ENCODE measurements at regions not wholly inside any gene's neighbourhood (a gene's known extent, or its start where the extent isn't known, plus 50 kb on each side); places are given as distances from the start of the nearest gene placed in this dataset.

DNA sequence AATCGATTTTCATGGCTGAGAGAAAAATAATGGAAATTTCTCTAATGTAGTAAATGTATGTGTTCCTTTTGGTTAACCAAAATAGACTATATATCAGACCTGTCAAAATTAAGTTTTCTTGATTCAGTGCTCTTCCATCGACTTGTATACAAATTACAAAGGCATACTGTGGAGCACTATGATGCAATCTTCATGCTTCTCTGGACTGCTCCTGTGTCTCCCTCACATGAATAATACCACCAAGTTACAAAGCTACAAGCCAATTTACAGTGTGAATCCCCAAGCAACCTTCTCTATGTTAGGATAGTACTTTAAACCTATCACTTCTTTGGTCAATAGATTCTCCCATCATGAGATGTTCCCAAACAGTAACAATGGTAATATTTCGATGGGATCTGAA is 577.9 kb downstream of the PPARGC1A start:
- H3K4me3 ChIP-seq (ENCODE audit: low read depth, low read length): no peak overlapping the region
- TF ChIP-seq, protein P1, sequence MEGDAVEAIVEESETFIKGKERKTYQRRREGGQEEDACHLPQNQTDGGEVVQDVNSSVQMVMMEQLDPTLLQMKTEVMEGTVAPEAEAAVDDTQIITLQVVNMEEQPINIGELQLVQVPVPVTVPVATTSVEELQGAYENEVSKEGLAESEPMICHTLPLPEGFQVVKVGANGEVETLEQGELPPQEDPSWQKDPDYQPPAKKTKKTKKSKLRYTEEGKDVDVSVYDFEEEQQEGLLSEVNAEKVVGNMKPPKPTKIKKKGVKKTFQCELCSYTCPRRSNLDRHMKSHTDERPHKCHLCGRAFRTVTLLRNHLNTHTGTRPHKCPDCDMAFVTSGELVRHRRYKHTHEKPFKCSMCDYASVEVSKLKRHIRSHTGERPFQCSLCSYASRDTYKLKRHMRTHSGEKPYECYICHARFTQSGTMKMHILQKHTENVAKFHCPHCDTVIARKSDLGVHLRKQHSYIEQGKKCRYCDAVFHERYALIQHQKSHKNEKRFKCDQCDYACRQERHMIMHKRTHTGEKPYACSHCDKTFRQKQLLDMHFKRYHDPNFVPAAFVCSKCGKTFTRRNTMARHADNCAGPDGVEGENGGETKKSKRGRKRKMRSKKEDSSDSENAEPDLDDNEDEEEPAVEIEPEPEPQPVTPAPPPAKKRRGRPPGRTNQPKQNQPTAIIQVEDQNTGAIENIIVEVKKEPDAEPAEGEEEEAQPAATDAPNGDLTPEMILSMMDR (IDR thresholded peaks at IDR 0.05; ENCODE audit: low read depth, low read length): no peak

- no peak overlapping the region for H3K4me3 ChIP-seq (ENCODE audit: low read depth, low read length)
- TF ChIP-seq, protein P1 (IDR thresholded peaks at IDR 0.05; ENCODE audit: low read depth, low read length): no peak
These were observed 584.8 kb downstream of the PPARGC1A start for GRCh38 chr4:23305026-23305425.

DNA sequence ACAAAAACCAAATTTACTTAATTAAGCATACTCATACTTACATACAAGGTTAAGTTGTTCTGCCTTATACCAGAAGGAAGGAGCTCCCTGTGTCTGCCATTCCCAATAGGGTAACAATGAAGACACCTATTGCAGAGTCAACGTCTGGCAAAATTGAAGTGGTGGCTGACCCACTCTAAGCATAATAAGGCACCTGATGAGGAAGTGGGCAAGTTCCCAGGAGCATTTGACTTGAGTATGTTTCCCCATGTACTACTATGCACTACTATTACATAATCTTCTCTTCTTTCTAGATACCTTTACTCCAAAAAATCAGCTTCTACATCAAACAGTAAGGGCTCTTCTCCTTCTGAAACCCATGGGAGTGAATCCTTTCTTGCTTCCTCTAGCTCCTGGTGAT is 591.5 kb downstream of the PPARGC1A start:
- TF ChIP-seq, protein P1 (IDR thresholded peaks at IDR 0.05; ENCODE audit: low read depth, low read length): no peak
- no peak overlapping the region for H3K4me3 ChIP-seq (ENCODE audit: low read depth, low read length)

GRCh38 chr4:23297327-23297726 is 592.5 kb downstream of the PPARGC1A start:
- TF ChIP-seq, protein P1 (IDR thresholded peaks at IDR 0.05; ENCODE audit: low read depth, low read length): no peak

GRCh38 chr4:23291139-23291538 is 598.4 kb downstream of the GBA3 start:
- H3K4me3 ChIP-seq (ENCODE audit: low read depth, low read length): no peak overlapping the region

More at GRCh38 chr4:23297327-23297726, 592.5 kb downstream of the PPARGC1A start:
- no peak overlapping the region for H3K4me3 ChIP-seq (ENCODE audit: low read depth, low read length)

GRCh38 chr4:23290656-23291055 is 597.9 kb downstream of the GBA3 start:
- no peak overlapping the region for H3K4me3 ChIP-seq (ENCODE audit: low read depth, low read length)
- TF ChIP-seq, protein P1 (IDR thresholded peaks at IDR 0.05; ENCODE audit: low read depth, low read length): no peak

More at GRCh38 chr4:23291139-23291538, 598.4 kb downstream of the GBA3 start:
- TF ChIP-seq, protein P1 (IDR thresholded peaks at IDR 0.05; ENCODE audit: low read depth, low read length): no peak

GRCh38 chr4:23279377-23279986 is 586.7 kb downstream of the GBA3 start:
- TF ChIP-seq, protein P1 (IDR thresholded peaks at IDR 0.05; ENCODE audit: low read depth, low read length): no peak
- H3K4me3 ChIP-seq (ENCODE audit: low read depth, low read length): no peak overlapping the region
